ENCODE measurements at regions not wholly inside any gene's neighbourhood (a gene's known extent, or its start where the extent isn't known, plus 50 kb on each side); places are given as distances from the start of the nearest gene placed in this dataset.

- TF ChIP-seq CTCF (IDR thresholded peaks at IDR 0.05), result no peak
- no peak for TF ChIP-seq POLR2A (IDR thresholded peaks at IDR 0.05)
Measured at GRCh38 chr13:53249236-53249635, 220.6 kb downstream of the OLFM4 start.

Measured in uterus (tissue), 2 donors.